H1 (cell line): ENCODE measurements at regions not wholly inside any gene's neighbourhood (a gene's known extent, or its start where the extent isn't known, plus 50 kb on each side); places are given as distances from the start of the nearest gene placed in this dataset.

Experiments
- SAP30 ChIP-seq: fragments of 300-600 bp; sonication (generic); IDR thresholded peaks from 2 replicates; pipeline ENCODE4 v1.7.1; 2012; ENCODE audit warnings: low read length, moderate library complexity, mild to moderate bottlenecking, inconsistent platforms; ENCODE audit not compliant: insufficient read depth, insufficient replicate concordance

GRCh38 chr3:55373423-55373822 lies 113.7 kb downstream of the WNT5A start (continued):
- no peak for TF ChIP-seq SAP30
